ENCODE measurements at regions not wholly inside any gene's neighbourhood (a gene's known extent, or its start where the extent isn't known, plus 50 kb on each side); places are given as distances from the start of the nearest gene placed in this dataset.

GRCh38 chr18:60910534-60910933 lies 422.7 kb upstream of the CDH20 start:
- TF ChIP-seq CTCF (IDR thresholded peaks at IDR 0.05; ENCODE audit: insufficient read depth, low read depth, low read length) (no peak), EZH2 (IDR thresholded peaks at IDR 0.05; ENCODE audit: insufficient read depth, low read length) (no peak)

All from astrocyte (in vitro differentiated cells and primary cell).